ENCODE measurements at regions not wholly inside any gene's neighbourhood (a gene's known extent, or its start where the extent isn't known, plus 50 kb on each side); places are given as distances from the start of the nearest gene placed in this dataset.
"Not testable (repeated sequence)": the region's sequence is repeated elsewhere in the genome, so short reads cannot be mapped to it uniquely, and the experiment has no call there.

- DNase-seq, result no peak
Measured at GRCh38 chr2:83103613-83104012, 1355.5 kb downstream of the SUCLG1 start.

- DNase-seq, result not testable (repeated sequence)
Measured at GRCh38 chr2:83089051-83089450, 1370.0 kb downstream of the SUCLG1 start.

- no peak for DNase-seq
Measured at GRCh38 chr2:83085869-83086268, 1373.2 kb downstream of the SUCLG1 start.

- DNase-seq, result no peak
Measured at GRCh38 chr2:83081826-83082690, 1377.0 kb downstream of the SUCLG1 start.

GRCh38 chr2:83079007-83079406 is 1380.1 kb downstream of the SUCLG1 start:
- DNase-seq, result no peak

- DNase-seq, result no peak
Measured at GRCh38 chr2:83072767-83073166, 1386.3 kb downstream of the SUCLG1 start.

GRCh38 chr2:83071914-83072313 is 1387.2 kb downstream of the SUCLG1 start:
- DNase-seq, result no peak

- no peak for DNase-seq
Measured at GRCh38 chr2:83071352-83071751, 1387.7 kb downstream of the SUCLG1 start.

GRCh38 chr2:83069724-83070123 is 1389.4 kb downstream of the SUCLG1 start:
- no peak for DNase-seq

- no peak for DNase-seq
Measured at GRCh38 chr2:83068714-83069113, 1390.4 kb downstream of the SUCLG1 start.

GRCh38 chr2:83067947-83068346 is 1391.1 kb downstream of the SUCLG1 start:
- DNase-seq, result no peak

GRCh38 chr2:83063933-83064332 is 1395.1 kb downstream of the SUCLG1 start:
- DNase-seq, result no peak

GRCh38 chr2:83063511-83063910 is 1395.6 kb downstream of the SUCLG1 start:
- no peak for DNase-seq

- DNase-seq, result no peak
Measured at GRCh38 chr2:83058683-83059082, 1400.4 kb downstream of the SUCLG1 start.

GRCh38 chr2:83055376-83056010 is 1403.6 kb downstream of the SUCLG1 start:
- no peak for DNase-seq

- DNase-seq, result no peak
Measured at GRCh38 chr2:83054751-83055150, 1404.3 kb downstream of the SUCLG1 start.

GRCh38 chr2:83051538-83052170 is 1407.4 kb downstream of the SUCLG1 start:
- no peak for DNase-seq

GRCh38 chr2:83042053-83042452 is 1417.0 kb downstream of the SUCLG1 start:
- DNase-seq, result no peak

- no peak for DNase-seq
Measured at GRCh38 chr2:83022631-83023210, 1436.4 kb downstream of the SUCLG1 start.

- DNase-seq, result no peak
Measured at GRCh38 chr2:83017366-83018090, 1441.6 kb downstream of the SUCLG1 start.

- DNase-seq, result no peak
Measured at GRCh38 chr2:83016343-83017110, 1442.6 kb downstream of the SUCLG1 start.

GRCh38 chr2:83015900-83016299 is 1443.2 kb downstream of the SUCLG1 start:
- DNase-seq, result no peak
